Keratinocyte (primary cell): ENCODE measurements at regions not wholly inside any gene's neighbourhood (a gene's known extent, or its start where the extent isn't known, plus 50 kb on each side); places are given as distances from the start of the nearest gene placed in this dataset.

Experiments
- EZH2 ChIP-seq: IDR thresholded peaks from one replicate; pipeline ENCODE4 v1.6.1; 2012; ENCODE audit warnings: inconsistent platforms, mild to moderate bottlenecking, low read length, moderate library complexity
- TF ChIP-seq, protein P1 (sequence below), 3 experiments: IDR thresholded peaks in 1 of 3; conservative IDR thresholded peaks in 1 of 3; optimal IDR thresholded peaks in 1 of 3; 2 replicates in 2 of 3; 3 replicates in 1 of 3; pipeline versions ENCODE3 to v1.5.1; 2011; ENCODE audit warnings: low read length in 3 of 3, mild to moderate bottlenecking in 3 of 3, moderate library complexity in 2 of 3, control low read depth in 1 of 3, inconsistent platforms in 1 of 3; ENCODE audit not compliant: insufficient read depth in 2 of 3; ENCODE audit errors: extremely low read depth in 1 of 3

DNA sequence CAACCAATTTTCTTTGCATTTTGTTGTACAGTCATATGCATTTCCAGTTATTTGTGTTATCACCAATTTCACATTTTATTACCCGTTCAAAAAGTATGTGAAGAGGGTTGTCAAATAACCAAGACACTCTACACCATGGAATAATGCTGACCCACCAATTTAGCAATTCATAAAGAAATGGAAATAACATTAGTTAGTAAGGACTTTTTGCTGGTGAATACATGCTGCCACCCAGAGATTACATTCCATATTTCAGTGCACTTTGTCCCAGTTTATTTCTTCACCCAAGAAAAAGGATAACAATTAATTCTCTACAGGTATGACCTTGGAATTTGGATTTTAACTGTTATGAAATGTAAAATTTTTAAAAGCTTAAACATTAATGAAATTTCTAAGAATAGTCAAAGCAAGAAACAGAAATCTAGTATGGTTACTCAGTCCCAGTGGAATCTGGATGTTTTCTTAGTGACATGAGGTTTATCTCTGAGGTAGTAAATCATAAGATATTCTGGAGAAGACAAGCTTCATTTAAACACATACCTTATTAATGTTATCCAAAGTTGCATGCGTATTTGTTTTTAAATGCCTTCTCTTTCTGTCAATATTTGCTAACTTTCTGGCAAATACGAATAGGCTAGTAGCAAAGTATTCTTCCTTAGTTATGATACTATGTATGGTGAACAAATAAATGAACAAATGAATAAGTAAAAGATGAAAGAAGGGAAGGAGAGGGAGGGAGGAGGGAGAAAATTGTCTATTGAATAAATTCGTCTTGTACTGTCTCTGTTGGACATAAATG is 100.6 kb downstream of the CETN3 start:
- TF ChIP-seq, protein P1, sequence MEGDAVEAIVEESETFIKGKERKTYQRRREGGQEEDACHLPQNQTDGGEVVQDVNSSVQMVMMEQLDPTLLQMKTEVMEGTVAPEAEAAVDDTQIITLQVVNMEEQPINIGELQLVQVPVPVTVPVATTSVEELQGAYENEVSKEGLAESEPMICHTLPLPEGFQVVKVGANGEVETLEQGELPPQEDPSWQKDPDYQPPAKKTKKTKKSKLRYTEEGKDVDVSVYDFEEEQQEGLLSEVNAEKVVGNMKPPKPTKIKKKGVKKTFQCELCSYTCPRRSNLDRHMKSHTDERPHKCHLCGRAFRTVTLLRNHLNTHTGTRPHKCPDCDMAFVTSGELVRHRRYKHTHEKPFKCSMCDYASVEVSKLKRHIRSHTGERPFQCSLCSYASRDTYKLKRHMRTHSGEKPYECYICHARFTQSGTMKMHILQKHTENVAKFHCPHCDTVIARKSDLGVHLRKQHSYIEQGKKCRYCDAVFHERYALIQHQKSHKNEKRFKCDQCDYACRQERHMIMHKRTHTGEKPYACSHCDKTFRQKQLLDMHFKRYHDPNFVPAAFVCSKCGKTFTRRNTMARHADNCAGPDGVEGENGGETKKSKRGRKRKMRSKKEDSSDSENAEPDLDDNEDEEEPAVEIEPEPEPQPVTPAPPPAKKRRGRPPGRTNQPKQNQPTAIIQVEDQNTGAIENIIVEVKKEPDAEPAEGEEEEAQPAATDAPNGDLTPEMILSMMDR (optimal IDR thresholded peaks at IDR 0.05 in 1 of 3, IDR thresholded peaks at IDR 0.05 in 1 of 3, conservative IDR thresholded peaks at IDR 0.05 in 1 of 3; ENCODE audit: extremely low read depth in 1 of 3, insufficient read depth in 2 of 3, low read length in 3 of 3): no peak
- no peak for TF ChIP-seq EZH2
